ENCODE measurements at regions not wholly inside any gene's neighbourhood (a gene's known extent, or its start where the extent isn't known, plus 50 kb on each side); places are given as distances from the start of the nearest gene placed in this dataset.

GRCh38 chr4:186360551-186360950, 94.6 kb downstream of the F11 start:
- TF ChIP-seq POLR2A (IDR thresholded peaks at IDR 0.05) (no peak), POLR2AphosphoS5 (IDR thresholded peaks at IDR 0.05) (no peak)
- TF ChIP-seq, protein P1, sequence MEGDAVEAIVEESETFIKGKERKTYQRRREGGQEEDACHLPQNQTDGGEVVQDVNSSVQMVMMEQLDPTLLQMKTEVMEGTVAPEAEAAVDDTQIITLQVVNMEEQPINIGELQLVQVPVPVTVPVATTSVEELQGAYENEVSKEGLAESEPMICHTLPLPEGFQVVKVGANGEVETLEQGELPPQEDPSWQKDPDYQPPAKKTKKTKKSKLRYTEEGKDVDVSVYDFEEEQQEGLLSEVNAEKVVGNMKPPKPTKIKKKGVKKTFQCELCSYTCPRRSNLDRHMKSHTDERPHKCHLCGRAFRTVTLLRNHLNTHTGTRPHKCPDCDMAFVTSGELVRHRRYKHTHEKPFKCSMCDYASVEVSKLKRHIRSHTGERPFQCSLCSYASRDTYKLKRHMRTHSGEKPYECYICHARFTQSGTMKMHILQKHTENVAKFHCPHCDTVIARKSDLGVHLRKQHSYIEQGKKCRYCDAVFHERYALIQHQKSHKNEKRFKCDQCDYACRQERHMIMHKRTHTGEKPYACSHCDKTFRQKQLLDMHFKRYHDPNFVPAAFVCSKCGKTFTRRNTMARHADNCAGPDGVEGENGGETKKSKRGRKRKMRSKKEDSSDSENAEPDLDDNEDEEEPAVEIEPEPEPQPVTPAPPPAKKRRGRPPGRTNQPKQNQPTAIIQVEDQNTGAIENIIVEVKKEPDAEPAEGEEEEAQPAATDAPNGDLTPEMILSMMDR (IDR thresholded peaks at IDR 0.05), result no peak

All from suprapubic skin (tissue), 4 donors.